WI38 (cell line): ENCODE measurements at regions not wholly inside any gene's neighbourhood (a gene's known extent, or its start where the extent isn't known, plus 50 kb on each side); places are given as distances from the start of the nearest gene placed in this dataset.

Experiments used
- H3K4me3 ChIP-seq: 2 replicates; pipeline ENCODE4 v1.5.1; 2011; ENCODE audit warnings: low read depth, mild to moderate bottlenecking, control low read depth, low read length
- TF ChIP-seq, protein P1 (sequence below): IDR thresholded peaks from 2 replicates; pipeline ENCODE4 v1.5.1; 2012; ENCODE audit warnings: low read depth, mild to moderate bottlenecking, control low read depth, low read length

GRCh38 chr5:152503206-152503605 lies 98.1 kb upstream of the NMUR2 start:
- H3K4me3 ChIP-seq, result no peak overlapping the region
- TF ChIP-seq, protein P1, sequence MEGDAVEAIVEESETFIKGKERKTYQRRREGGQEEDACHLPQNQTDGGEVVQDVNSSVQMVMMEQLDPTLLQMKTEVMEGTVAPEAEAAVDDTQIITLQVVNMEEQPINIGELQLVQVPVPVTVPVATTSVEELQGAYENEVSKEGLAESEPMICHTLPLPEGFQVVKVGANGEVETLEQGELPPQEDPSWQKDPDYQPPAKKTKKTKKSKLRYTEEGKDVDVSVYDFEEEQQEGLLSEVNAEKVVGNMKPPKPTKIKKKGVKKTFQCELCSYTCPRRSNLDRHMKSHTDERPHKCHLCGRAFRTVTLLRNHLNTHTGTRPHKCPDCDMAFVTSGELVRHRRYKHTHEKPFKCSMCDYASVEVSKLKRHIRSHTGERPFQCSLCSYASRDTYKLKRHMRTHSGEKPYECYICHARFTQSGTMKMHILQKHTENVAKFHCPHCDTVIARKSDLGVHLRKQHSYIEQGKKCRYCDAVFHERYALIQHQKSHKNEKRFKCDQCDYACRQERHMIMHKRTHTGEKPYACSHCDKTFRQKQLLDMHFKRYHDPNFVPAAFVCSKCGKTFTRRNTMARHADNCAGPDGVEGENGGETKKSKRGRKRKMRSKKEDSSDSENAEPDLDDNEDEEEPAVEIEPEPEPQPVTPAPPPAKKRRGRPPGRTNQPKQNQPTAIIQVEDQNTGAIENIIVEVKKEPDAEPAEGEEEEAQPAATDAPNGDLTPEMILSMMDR, result no peak

DNA sequence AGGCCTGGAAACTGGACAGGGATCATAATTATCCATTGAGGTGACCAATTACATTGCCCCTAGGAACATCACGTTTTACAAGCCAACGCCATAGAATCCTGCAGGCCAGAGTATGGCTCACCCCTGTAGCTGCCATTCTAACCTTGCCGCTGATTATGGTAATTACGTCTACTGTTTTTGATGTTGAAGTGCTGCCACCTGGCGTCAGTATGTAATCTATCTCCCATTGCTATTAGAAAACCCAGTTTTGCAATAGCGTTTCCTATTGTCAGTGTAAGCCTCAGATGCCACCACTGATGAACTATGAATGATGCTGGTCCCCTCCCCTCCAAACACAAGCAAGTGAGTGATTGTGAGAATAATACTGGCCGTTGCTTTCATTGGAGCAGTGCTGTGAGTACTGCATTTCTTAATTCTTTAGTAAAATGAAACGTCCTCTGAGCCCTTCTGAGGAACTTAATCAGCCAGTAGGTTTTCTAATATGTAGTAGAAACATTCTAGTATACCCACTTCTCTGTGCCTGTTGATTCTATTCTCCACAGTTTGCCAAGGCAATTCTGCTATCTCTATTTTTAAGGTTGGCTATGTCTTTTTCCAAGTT lies 100.5 kb upstream of the NMUR2 start:
- TF ChIP-seq, protein P1, result peak; percentile 10; the same call in 1 of the 2 replicates
- H3K4me3 ChIP-seq, result no peak overlapping the region

DNA sequence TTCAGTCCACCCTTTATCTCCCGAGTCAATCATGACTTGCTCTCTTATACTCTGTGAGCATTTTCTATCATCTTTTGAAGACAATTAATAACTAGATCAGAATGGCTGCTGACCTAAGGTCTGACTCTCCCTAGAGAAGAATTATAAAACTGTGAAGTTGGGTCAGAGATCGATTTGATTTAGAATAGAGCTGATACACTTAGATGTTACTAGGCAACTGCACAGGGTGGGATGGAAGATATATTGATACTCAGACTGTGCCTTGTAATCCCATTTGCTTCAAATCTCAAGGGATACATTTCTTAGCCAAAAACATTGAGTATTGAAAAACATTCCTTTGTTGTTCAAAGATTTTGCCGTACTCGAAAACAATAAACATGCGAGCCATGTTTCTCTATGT lies 106.0 kb upstream of the NMUR2 start:
- no peak overlapping the region for H3K4me3 ChIP-seq
- TF ChIP-seq, protein P1, result no peak

DNA sequence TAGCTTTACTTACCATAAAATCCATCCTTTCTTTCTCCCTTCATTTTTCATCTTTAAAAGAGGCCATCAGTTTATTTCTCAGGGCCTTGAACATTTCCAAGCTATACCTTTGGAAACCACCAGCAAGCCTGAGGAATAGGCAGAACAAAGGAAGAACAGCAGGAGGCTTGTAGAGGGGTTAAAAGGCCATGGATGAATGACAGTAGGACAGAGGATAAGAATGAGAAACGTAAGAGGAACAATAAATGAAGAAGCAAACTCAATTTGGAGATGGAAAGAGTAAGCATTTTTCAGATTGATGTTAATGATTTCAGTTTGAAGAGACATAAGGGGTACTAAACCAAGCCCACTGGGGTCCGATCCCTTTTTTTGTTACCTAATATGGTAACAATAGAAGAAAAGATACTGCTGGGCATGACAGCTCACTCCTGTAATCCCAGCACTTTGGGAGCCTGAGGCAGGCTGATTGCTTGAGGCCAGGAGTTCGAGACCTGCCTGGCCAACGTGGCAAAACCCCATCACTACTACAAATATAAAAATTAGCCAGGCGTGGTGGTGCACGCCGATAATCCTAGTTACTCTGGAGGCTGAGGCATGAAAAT lies 106.6 kb upstream of the NMUR2 start:
- TF ChIP-seq, protein P1, result no peak
- no peak overlapping the region for H3K4me3 ChIP-seq

DNA sequence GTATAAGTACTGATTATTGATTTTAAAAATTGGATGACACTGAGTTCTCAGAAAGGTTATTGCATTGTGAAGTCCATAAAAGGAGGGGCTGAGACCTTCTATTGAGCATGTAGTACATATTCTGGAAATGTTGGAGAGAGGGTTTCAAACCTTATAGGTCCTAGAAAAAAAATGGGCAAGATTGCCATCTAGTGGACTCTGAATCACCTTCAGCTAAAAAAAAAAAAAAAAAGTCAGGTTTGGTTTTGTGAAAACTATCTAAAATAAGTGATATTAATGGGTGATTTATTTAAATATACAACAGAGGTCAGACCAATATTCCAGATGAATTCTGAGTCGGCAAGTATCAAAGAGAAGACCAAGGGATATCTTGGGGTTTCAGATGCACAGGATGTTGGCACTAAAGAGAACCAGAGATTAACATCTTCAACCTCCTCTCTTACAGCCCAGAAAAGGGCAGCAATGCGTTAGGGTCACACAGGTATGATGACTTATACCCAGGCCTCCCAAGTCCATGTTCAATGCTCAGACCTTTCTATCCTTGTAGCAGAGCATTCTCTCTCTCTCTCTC lies 109.8 kb upstream of the NMUR2 start:
- TF ChIP-seq, protein P1, result no peak
- H3K4me3 ChIP-seq, result no peak overlapping the region

DNA sequence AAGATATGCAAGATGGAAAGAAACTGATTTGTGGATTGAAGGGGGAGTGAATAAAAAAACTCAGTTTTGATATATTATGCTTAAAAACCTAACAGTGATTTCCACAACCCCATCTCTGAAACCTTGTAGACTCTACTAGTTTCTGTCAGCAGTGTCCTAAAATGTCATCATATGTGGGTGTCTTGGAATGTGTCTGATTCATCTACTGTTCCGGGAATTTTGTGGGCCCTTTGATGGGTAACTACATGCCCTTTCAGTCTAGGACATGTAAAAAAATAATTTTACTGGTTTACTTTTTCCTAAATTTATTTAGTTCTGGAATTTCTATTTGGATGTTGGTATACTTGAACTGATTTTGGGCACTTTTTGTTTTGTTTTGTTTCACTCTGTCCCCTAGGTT lies 118.9 kb upstream of the NMUR2 start:
- H3K4me3 ChIP-seq, result no peak overlapping the region
- TF ChIP-seq, protein P1, result no peak

DNA sequence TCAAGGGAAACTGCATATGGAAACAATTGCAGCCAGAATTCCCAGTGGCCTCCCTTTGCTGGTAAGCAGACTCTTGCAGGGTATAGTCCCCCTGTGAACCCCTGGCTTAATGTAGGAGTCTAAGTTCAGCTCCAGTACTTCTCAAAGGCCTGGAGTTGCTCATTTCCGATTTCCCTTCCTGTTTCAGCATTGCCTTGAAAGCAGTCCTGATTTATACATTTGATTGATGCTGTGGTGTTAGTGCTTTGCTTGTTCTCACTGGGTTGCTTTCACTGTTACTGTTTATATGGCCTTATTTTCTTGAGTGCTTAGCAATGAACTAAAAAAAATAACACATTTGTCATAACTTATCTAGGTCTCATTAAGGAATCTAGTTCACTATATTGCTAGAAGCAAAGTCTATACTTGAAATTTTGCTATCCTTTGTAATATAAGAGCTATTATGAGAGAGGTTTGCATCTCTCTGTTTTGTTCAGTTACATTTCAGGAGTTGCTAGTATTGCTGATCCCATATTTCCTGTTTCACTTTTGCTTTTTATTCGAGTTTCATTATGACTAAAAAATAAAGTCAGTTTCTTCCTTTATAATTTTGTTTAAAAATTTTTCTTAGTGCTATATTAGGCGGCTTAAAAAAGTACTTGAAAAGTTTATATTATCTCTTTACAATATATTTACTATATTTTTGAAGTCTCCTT lies 122.4 kb upstream of the NMUR2 start:
- TF ChIP-seq, protein P1, result no peak
- no peak overlapping the region for H3K4me3 ChIP-seq
